HPDE6-E6E7 (cell line): ENCODE measurements at regions not wholly inside any gene's neighbourhood (a gene's known extent, or its start where the extent isn't known, plus 50 kb on each side); places are given as distances from the start of the nearest gene placed in this dataset.
A peak's percentile ranks its signal among the peaks of the same experiment; 100 is the strongest.

ENCODE experiments used
- DNase-seq: peaks from one replicate; pipeline ENCODE4 v3.0.0; 2011; ENCODE audit warnings: missing footprints; ENCODE audit errors: extremely low spot score

DNA sequence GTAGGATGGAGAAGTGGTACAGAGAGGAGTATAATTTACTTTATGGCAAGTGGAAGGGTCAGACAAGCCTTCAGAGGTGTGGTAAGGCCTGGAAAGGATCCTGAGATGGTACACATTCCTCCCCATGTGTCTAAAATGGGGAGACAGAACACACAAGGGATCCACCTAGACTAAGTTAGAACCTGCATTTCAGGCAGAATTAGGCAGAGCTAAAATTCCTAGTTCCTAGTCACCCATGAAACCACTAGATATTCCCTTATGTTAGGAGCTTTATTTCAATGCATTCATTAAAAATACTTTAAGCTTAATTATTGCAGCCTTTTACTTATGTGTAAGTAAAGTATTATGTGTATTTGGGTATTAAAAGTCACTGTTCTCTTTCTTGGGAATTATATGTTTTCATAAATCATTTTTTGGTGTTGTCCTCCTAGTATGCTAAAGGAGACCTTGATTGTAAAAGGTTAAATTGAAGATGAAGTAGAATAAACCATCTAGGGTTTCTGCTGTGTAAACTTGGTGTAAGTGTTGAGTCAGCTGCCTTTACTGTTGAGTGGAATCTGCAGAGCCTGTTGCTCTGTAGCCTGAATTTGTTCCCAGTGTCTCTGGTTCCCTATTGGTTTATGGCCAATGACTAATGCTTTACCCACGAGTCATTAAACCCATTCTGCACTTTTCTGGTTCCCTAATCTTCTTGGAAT lies 423.2 kb downstream of the ATP23 start:
- DNase-seq = peak; percentile 36

DNA sequence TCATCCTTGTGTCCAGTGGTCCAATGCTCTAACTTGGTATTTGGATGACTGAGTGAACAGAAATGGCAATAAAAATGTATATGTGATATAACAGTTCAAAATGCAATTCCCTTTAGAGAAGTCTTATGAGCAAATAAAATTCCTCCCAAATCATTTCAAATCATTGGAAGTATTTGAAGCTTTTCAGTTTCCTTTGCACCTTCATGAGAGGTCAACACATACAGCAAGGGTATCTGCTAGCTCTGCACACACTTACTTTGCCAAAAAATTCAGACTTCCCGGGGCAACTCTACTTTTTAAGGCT lies 423.7 kb downstream of the ATP23 start:
- DNase-seq = no peak

DNA sequence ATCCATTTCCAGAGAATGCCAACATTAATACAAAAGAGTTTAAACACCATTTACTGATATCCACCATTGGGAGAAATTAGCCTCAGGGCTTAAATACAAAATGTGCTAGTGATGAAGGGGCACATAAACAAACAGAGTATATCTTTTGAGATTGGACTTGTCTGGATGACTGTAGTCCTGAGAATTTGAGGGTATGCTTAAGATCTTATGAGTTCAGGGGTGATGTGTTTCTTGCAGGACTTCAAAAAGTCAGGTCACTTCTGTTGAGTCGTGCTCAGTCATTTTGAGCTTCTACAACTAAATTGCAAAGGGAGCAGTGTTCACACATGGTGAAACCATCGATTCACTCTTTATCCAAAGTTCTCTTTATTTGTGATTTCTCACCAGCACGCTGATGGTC lies 425.7 kb downstream of the ATP23 start:
- no peak for DNase-seq

DNA sequence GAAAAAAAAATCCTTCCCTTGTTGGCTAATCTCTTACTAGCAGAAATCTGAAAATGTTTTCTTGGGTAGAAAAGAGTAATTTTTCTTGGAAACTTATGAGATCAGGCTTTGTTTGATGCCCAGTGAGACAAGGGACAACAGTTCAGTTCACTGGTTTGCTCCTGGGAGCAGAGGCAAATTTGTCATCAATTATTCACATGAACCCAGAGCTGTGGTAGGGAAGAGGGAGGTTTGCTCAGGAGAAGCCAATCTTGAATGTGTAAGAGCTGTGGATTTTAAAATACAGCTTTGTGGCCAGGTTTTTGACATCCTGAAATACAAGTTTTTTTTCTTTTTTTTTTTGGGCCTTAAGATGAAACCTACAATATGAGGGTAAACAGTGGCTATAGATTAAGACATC lies 426.6 kb downstream of the ATP23 start:
- no peak for DNase-seq

DNA sequence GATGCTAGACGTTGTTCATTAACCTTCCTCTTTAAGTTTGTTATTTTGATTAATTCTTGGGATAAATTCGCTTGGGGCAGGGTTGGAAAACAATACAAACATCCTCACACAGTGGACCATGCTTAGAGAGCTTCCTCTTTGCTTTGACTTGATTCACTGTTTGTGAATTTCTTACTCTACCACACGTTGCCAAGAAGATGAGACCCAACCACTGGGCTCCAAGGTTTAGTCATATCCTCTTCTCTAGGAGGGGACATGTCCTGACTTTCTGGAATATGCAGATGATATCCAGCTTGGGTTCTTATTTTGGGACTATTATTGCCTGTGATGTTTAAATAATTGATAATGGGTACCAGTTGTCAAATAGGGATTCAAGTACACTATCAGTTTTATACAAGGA lies 428.2 kb downstream of the ATP23 start:
- DNase-seq = no peak

DNA sequence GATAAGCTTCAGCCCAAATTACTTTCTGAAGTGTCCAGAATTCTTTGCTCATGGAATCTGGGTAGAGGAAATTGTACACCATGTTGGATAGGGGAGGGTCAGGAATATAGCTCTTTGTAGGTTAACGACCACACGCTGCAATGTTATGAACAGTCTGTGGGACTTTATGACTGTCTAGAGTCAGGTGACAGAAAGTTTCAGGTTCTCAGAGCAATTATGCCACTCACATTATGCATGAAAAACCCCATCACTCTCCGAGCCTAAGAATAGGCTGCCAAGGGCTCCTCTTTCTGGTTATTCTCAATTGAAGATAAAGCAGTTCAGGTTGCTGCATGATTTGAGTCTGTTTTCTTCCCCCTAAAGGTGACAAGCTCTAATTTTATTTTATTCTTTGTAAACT lies 430.9 kb downstream of the ATP23 start:
- no peak for DNase-seq

DNA sequence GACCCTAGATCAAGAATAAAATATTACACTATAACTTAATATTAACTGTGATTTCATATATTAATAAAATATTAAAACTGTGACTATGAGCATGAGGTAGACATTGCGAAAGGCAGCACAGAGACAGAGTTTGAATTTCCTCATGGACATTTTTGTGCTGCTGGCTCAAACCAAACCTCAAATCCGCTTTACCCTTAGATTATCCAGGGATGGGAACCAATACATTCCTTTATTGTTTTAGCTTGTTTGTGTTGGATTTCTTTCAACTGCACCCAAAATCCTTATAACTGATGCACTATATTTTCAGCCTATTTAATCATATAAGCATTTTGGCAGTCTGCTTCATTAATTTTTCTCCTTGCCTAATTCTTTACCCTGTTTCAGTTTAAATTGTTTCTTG lies 436.7 kb downstream of the ATP23 start:
- DNase-seq = no peak

DNA sequence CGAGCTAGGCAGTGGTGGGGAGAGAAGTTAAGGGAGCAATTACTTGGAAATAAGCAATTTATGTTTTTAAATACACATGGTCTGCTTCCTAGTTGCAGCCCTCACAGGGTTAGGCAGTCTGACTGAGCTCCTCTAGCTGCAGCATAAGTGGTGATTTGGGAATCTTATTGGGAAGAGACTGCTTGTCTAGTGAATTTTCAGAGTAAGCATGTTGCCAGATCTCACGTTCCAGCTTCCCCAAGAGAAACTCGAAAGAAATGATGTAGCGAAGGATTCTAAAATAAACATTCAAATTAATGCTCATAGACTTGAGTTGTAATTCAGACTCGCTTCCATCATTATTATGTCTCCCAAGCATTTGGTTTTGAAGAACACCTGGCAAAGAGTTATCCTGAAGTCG lies 440.2 kb downstream of the ATP23 start:
- DNase-seq = no peak

DNA sequence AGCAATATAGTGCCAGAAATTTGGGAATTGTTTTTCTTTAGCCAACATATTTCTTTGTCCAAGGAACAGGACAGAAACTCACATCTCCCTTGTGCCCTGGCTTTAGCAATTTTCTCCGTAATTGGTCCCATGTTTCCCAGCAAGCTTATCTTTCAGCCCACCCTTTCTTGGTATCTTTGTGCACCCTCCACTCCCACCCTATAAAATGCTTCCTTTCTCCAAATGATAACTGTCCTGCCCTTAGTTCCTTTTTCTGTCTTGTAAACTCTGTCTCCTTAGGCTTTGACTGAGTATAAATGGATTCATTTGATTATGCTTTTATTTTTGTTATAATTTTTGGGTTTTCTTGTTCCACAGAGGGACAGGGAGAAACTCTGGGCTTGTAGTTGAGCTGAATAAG lies 442.8 kb downstream of the ATP23 start:
- DNase-seq = no peak

DNA sequence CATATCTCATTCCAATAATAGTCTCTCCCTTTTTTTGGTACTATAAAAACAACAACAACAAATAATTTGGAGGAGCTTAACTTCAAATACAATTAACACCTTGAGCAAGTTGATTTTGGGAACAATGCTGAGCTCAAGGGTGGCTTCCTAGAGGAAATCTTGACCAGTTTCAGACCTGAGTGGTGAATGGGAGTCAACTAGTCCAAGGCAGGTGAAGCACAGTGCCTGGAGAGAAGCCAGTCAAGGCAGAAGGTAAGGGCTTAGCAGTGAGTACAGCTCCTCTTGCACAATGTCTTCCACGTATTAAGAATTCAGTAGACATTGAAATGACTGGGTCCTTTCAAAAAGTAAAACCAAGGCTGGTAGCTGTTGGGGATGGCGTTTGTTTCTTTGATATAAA lies 444.8 kb downstream of the ATP23 start:
- DNase-seq = no peak

DNA sequence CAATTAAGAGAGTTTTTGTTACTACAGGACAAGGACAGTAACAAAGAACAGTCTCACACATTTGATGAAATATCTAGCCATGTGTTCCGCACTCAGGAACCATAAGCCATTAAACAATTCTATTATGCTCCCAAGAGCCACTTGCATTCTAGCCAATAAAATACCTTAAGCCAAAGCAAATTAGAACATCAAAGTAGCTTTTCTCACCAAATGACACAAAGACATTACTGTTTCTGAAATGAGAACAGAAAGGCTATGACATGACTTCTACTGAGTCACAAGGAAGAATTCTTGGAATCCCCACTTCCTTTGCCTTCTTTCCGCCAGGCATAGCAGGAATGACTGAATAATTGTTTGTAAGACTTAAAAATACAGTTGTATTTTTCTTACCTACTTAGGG lies 445.8 kb downstream of the ATP23 start:
- DNase-seq = no peak

DNA sequence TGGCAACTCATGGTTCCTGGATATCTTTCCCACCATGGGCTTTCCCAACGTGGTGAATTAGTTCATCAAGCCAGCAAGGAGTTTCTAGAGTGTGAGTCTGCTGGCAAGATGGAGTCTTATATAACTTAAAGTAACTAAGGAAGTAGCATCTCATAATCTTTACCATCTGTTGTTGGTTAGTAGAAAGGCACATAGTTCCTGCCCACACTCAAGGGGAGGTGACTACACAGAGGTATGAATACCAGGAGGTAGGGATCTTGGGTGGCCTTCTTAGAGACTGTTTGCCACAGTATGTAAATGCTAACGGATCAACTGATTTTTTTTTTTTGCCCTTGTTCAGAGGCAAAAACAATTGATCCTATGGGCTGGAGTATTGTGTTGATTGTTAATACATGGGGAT lies 446.9 kb downstream of the ATP23 start:
- no peak for DNase-seq

DNA sequence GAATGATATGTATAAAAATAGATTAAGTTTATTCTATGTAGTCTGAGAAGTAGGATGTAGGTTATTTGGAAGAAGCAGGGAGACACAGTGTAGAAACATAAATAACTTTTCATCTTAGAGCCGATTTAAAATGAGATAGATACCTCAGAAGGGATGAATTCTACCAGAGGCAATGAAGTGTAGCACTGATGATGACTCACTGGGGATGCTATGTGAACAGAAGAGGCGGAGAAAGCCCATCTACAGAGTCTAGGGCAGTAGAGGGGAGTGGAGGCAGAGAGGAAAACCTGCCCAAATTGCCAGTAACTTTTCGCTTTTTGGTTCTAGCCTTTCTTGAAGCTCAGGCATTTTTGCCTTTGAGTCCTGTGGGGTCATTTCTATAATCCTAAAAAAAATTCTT lies 451.8 kb downstream of the ATP23 start:
- DNase-seq = no peak

DNA sequence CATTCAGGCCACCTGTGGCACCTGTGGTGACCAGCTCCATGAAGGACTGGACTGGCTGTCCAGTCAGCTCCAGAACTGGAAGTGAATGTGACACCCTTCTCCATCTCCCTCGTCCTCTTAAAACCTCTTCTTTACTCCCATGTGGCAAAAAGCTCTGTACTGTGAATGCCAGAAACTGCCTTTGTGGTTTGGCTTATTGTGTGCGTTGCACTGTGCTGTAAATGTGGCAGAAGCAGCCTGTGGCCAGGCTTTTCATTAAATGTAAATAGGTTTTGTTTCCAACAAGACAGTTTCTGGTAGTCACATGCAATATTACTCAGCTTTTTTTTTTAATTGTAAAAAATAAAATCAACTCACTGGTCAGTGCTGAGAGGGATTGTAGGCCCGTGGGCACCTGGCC lies 453.7 kb downstream of the ATP23 start:
- DNase-seq = no peak

DNA sequence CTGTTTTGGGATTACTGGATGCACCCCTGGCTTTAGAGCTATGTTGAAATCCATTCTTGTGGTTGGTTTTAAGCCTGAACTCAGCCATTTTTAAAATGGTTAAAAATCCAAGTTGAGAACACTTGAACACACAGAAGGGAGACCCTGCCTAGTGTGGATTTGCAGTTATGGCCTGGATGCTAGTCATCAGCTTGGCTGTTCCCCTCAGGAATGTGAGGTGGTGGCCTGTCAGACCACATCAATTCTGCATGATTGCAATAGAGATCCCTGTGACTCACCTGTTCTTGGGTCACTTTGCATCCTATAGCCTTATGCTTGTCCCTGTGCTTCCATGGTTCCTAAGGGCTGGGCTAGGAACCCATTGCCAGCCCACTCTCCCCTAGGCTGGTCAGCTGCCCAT lies 454.1 kb downstream of the ATP23 start:
- no peak for DNase-seq

DNA sequence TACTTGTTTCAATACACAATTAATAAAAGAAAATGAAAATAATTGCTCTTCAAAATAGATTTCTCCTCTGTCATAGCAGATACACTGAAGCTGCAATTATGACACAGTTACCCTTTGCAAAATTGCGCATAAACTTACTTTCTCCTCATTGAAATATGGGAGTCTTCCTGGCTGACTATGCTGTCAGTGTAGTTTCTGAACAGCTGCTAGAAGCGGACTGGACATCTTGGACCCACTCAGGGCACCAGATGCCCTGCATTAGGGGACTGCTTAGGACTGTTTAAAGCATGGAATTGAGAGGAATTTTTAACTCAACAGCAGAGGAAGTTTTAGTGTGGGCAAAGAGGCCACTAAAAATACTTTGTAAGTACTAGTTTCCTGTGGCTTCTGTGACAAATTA lies 454.9 kb downstream of the ATP23 start:
- DNase-seq = no peak

DNA sequence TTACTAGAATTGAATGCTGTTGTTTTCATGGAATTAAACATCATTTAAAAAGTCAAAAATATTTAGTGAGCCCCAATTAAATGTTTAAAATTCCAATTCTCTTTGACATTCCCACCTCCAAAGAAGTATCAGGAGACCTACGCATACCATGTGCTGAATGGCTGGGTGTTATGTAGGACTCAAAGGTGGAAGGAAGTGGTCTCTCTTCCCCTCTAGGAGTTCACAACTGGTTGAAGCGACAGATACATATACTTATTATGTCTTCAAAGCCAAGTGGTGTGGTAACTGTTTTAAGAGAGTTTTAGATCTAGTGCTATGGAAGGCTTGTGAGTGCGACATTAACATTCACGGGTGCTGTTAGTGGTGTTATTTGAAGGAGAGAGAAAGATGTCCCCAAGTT lies 464.0 kb downstream of the ATP23 start:
- no peak for DNase-seq

DNA sequence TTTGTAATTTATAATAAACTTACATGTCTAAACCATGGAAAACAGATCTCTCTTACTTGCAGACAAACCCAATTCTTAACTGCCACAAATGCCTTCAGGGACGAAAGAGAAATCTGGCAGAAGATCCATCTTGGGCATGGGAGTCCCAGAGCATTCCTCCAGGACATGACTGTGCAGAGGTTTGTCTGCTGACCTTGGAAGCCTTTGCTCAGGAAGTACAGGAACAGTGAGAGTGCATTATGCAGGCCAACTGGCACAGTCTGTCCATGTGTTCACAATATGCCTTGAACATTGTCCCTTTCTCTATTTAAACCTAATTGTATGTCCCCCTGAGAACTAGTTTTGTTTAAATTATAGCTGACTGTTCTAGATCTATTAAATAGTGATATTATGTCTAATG lies 467.1 kb downstream of the ATP23 start:
- no peak for DNase-seq

DNA sequence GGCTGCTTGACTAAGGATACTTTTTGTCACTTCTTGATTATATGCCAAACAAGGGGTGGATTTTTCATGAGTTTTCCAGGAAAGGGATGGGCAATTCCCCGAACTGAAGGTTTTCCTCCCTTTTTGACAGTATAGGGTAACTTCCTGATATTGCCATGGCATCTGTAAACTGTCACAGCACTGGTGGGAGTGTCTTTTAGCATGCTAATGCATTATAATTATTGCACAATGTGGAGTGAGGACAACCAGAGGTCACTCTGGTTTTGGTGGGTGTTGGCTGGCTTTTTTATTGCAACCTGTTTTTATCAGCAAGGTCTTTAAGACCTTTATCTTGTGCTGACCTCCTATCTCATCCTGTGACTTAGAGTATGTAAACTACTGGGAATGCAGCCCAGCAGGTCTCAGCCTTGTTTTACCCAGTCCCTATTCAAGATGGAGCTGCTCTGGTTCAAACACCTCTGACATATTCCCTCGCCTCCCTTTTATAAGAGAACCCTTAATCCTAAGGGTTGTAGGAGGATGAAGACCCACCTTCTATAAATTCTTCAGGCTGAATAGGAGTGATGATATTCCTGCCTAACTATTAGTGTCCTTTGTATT lies 471.2 kb downstream of the ATP23 start:
- DNase-seq = no peak

DNA sequence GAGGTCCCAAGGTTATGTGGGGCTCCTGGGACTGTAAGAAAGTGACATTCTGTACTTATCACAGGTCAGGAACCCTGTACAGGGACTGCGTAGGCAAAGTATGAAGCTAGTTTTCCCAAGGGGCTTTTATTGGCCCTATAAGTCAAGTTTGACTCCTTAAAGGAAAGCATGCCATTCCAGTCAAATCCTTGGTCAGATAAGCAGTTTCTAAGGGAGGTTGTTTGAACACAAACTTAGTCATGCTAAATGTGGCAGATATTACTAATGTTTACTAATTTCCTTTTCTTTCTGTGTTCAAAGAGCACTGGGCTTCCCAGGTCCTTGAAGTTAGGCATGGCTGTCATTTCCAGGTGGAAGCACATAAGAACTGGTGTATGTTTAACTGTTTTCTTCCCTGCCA lies 472.4 kb downstream of the ATP23 start:
- no peak for DNase-seq

DNA sequence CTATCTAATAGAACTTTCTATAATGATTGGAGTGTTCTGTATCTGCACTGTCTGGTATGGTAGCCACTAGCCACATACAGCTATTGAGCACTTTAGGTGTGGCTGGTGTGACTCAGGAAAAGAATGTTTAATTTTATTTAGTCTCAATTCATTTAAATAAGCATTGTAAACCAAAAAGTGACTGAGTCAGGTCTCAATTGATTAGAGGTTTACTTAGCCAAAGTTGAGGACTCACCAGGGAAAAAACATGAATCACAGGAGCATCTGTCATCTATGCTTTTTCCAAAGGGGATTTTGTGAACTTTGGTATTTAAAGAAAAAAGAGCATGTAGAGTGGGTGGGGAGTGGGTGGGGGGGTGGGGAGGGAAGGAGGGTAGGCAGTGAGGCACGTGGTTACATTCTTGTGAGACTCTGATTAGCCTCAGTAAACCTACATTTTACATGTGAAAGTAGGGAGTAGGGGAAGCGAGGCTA lies 473.1 kb downstream of the ATP23 start:
- DNase-seq = no peak

DNA sequence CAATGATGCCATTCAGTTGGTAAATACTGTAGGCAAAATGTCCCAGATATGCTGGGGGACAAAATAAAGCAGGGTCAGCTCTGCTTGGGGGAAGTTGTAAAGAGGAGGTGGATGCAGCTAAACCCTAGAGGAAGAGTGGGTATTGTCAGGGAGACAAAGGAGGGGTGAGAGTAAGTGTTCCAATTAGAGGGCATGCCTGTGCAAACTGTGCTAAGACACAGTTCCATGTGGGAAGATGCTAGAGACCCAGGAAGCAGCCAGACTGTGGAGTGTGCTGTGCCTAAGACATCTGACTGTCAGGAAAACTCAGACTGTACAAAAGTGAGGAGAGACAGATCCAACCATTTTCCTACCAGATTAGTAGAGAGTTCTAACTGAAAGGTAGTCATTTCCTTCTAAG lies 474.3 kb downstream of the ATP23 start:
- DNase-seq = no peak

DNA sequence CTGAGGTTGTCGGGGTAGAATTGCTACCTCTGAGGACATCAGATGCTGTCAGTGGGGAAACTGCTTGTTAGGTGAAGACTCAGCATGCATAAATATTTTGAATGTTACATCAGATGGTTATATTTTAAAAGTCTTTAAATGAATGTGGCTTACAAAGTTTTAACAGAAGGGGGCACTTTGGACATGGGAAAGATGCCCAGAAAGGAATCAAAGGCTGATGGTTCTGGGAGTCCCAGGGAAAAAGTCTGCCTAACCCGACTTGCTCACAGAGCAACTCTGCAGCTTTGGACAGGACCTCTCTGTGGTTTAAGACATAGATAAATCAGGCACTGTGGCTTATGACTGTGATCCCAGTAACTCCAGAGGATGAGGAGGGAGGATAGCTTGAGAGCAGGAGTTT lies 474.9 kb downstream of the ATP23 start:
- no peak for DNase-seq

DNA sequence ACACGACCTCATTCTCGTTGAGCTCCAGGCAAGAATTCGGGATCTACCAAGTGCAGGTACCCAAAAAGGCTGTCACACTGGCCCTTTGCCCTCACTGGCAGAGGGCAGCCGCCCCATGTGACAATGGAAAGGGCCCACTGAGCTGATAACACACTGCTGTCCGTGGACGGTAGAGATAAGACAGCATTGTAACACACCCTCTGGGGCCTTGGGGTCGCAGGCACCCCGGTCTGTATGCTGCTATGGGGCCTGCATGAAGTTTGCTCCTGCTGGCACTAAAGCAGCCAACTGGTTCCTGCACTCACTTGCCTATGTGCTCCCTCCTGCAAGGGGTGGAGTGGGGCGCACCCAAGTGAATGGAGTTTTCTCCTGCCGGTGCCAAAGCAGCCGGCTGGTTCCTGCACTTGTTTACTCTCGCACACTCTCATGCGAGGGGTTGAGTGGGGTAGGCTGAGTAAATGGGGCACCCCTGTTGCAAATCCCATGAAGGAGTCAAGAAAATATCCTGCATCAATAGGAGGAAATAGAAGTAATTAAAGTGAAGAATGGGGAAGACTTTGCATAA lies 477.9 kb downstream of the ATP23 start:
- no peak for DNase-seq
